ENCODE measurements at regions not wholly inside any gene's neighbourhood (a gene's known extent, or its start where the extent isn't known, plus 50 kb on each side); places are given as distances from the start of the nearest gene placed in this dataset.

DNA sequence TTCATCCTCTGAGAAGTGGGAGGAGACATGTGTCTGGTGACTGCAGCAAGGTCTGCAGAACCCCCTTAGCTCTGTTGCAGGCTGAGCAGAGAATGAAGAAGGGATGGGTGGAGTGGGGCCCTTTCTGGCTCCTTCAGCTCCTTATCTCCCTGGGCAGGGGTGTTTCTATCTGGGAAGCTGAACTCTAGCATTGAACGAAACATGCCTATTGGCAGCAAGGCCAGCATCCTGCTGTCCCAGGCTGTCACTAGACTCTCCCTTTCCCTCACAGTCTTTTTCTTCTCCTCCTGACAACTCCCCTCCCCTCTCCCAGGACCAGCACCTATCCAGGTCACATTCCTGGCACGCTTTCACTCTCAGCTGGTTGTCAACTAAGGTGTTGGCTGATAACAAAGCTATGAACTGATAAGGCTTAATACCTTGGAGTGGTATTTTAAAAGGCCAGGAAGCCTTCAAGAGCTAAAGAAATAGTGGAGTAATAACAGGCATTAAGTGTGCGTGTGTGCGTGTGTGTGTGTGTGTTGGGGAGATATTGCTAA lies 128.8 kb upstream of the FZD8 start:
- H3K27ac Mint-ChIP-seq: no peak overlapping the region
- ChIA-PET POLR2A (no interaction called here), CTCF (no interaction called here)
- H3K9me3 Mint-ChIP-seq: no peaks in the 10 kb centered on the region
- no peaks in the 10 kb centered on the region for H3K36me3 Mint-ChIP-seq
- H3K4me3 Mint-ChIP-seq: no peak overlapping the region
- intact Hi-C loops (cut with micrococcal nuclease): no loop called here
- peaks cover 2% of the 10 kb centered on the region for H3K27me3 Mint-ChIP-seq
- DNase-seq: no peak
- H3K4me1 Mint-ChIP-seq (ENCODE audit: low read depth): no peaks in the 10 kb centered on the region

DNA sequence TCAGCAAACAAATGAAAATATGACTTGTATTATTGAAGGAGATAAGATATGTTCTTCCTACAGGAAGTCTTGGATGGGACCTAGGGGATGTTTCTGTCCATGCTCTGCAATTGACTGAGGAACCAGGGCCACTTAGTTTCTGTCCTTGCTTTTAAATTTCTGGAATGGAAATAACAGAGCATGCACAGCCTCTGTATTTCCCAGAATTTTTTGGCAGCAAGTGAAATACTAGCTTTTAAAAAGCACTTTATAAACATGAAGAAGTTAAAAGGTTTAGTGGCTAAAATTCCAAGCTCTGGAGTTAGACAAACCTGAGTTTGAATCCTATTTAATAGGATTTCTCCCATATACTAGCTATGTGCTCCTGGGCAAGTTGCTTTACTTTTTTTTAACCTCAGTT lies 127.7 kb upstream of the FZD8 start:
- no peak for DNase-seq
- H3K27ac Mint-ChIP-seq: no peak overlapping the region
- peaks cover 2% of the 10 kb centered on the region for H3K27me3 Mint-ChIP-seq
- POLR2A ChIA-PET: no interaction called here
- intact Hi-C loops (cut with micrococcal nuclease): no loop called here
- H3K9me3 Mint-ChIP-seq: no peaks in the 10 kb centered on the region
- H3K4me1 Mint-ChIP-seq (ENCODE audit: low read depth): no peaks in the 10 kb centered on the region
- CTCF ChIA-PET: no interaction called here
- H3K4me3 Mint-ChIP-seq: no peak overlapping the region
- no peaks in the 10 kb centered on the region for H3K36me3 Mint-ChIP-seq

DNA sequence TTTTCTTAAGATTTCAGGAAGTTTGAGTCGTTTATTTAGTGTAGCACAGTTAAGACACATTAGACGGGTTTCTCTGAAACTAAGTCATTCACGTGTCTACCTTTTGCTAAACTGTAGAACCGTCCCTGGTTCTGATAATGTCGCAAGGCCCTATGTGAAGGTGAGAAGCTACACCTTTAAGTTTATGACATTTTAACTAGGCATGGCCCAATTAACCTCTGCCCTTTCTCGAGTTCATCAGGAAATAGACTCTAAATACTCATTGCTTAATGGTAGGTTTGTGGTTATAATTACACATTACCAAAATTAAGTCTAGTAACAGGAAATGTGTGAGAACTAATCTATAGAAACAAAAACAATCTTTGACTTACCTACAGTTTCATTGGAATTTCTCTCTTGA lies 126.6 kb upstream of the FZD8 start:
- POLR2A ChIA-PET: no interaction called here
- Mint-ChIP-seq H3K27ac (no peak overlapping the region), H3K9me3 (no peaks in the 10 kb centered on the region), H3K4me3 (no peak overlapping the region), H3K36me3 (no peaks in the 10 kb centered on the region), H3K27me3 (peaks cover 3% of the 10 kb centered on the region), H3K4me1 (ENCODE audit: low read depth) (no peaks in the 10 kb centered on the region)
- intact Hi-C loops (cut with micrococcal nuclease): no loop called here
- CTCF ChIA-PET: no interaction called here
- no peak for DNase-seq

DNA sequence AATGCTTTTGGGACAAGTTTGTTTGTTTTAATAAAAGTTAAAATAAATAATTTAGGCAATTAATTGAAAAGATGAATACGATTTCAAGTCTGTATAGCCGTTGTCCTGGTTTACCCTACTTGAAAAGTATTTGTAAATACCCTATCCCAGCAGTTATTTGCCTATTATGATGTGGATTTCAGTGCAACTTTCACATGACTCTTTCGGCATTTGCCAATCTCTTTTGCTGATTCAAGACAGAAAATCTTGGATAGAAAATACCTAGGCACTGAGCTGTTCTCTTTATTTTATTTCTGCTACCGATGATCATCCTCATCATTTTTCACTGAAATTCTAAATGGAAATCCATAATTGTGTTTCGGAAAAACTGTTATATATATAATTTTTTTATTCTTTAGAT lies 125.9 kb upstream of the FZD8 start:
- Mint-ChIP-seq H3K36me3 (no peaks in the 10 kb centered on the region), H3K4me3 (no peak overlapping the region), H3K9me3 (no peaks in the 10 kb centered on the region), H3K27ac (no peak overlapping the region), H3K27me3 (peaks cover 1% of the 10 kb centered on the region), H3K4me1 (ENCODE audit: low read depth) (no peaks in the 10 kb centered on the region)
- intact Hi-C loops (cut with micrococcal nuclease): no loop called here
- DNase-seq: no peak
- ChIA-PET POLR2A (no interaction called here), CTCF (no interaction called here)

DNA sequence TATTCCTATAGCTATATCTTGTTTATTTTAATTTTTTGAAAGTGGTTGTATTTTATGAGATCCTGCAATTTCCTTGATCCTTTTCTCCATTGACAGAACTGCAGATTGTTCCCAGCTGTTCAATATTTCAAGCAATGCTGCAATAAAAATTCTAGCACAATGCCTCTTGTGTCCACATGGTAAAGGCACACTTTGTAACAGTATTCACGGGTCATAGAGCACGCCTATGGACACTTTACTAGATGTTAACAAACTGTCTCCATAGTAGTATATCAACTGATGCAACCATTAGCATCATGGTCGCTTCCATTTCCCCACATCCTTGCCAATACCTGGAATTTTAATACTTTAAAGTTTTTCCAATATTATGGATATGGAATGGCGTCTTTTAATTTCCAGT lies 123.9 kb upstream of the FZD8 start:
- POLR2A ChIA-PET: no interaction called here
- no peaks in the 10 kb centered on the region for H3K36me3 Mint-ChIP-seq

DNA sequence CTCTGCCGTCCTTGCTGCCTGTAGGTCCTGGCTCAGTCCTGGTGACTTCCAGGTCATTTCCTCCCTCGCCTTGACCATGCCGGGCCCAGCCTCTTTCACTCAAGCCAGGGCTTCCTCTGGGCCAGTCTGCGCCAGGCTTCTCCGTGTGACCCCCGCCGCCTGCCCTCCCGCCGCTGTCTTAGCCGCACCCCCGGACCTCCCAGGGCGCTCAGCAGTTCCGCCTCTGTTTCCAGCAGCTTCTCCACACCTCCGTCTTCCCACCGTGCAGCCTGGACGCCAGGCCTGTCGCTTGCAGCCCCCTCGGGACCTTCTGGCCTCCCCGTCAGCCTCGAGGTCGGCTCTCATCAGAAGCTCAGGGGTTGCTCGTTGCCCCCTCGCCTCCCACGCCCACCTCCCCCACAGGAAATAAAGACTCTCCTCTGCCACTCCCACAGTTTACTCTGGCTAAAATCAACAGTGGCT lies 123.0 kb upstream of the FZD8 start:
- no peaks in the 10 kb centered on the region for H3K9me3 Mint-ChIP-seq
- no peaks in the 10 kb centered on the region for H3K36me3 Mint-ChIP-seq
- H3K27me3 Mint-ChIP-seq: peaks cover 1% of the 10 kb centered on the region
- peak; percentile 9 for DNase-seq
- POLR2A ChIA-PET: no interaction called here
- H3K4me1 Mint-ChIP-seq (ENCODE audit: low read depth): no peaks in the 10 kb centered on the region
- CTCF ChIA-PET: no interaction called here
- no peak overlapping the region for H3K27ac Mint-ChIP-seq
- intact Hi-C loops (cut with micrococcal nuclease): no loop called here
- no peak overlapping the region for H3K4me3 Mint-ChIP-seq

More for the DNA sequence above, 123.9 kb upstream of the FZD8 start:
- Mint-ChIP-seq H3K4me3 (no peak overlapping the region), H3K27me3 (peaks cover 1% of the 10 kb centered on the region), H3K27ac (no peak overlapping the region), H3K4me1 (ENCODE audit: low read depth) (no peaks in the 10 kb centered on the region), H3K9me3 (no peaks in the 10 kb centered on the region)
- DNase-seq: no peak
- intact Hi-C loops (cut with micrococcal nuclease): no loop called here
- CTCF ChIA-PET: no interaction called here

DNA sequence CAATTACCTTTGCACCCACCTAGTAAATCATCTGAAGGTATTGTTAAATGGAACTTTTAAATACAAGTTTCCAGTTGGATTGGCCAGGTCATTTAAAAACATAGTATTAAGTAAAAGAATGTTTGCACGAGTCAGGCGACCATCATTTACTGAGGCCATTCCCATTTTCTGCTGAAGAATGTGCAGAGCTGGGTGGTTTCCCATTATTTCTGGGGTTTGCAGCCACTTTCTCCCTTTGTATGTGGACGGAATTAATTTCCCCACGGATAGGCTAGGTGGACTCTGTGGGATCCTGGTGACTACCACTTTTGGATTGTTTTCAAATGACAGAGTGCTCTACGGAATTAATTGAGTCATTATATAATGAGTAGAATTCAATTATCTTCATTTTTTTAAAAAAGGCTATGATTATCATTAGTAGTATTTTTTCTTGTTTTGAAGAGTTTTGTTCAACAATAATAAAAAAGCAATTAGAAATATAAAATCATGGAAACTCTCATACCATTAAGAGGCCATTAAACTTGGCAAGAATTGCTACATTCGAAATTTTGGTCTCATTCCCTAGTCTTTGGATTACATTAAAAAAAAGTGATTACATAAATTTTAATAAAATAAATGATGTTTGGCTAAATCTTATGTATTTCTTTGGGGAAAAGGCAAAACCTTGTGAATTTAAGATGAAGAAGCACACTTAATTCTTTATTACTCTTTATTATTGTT lies 120.4 kb upstream of the FZD8 start:
- intact Hi-C loops (cut with micrococcal nuclease): no loop called here

DNA sequence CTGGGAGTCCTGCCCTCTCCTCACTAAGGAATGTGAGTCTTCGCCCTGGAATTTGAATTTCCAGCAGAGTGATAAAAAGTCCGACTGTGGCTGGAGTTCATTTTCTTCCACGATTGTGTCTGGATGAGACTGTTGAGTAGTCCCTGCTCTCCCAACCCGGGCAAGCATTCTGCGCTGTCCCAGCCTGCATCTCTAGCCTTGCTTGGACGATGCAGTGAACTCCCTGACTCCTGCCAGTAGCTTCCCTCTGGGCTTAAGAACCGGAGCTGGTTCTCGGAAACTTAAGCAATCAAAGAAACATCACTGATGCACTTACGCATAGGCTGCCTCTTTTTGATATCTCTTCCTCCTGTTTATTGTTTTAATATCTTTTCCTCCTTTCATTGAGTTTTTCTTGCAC lies 116.0 kb upstream of the FZD8 start:
- DNase-seq: no peak
- no peaks in the 10 kb centered on the region for H3K4me1 Mint-ChIP-seq (ENCODE audit: low read depth)
- H3K4me3 Mint-ChIP-seq: no peak overlapping the region
- H3K27ac Mint-ChIP-seq: no peak overlapping the region
- H3K36me3 Mint-ChIP-seq: no peaks in the 10 kb centered on the region
- intact Hi-C loops (cut with micrococcal nuclease): no loop called here
- H3K27me3 Mint-ChIP-seq: no peaks in the 10 kb centered on the region
- ChIA-PET POLR2A (no interaction called here), CTCF (no interaction called here)
- peaks cover 2% of the 10 kb centered on the region for H3K9me3 Mint-ChIP-seq

More for the DNA sequence above, 120.4 kb upstream of the FZD8 start:
- Mint-ChIP-seq H3K4me1 (ENCODE audit: low read depth) (no peaks in the 10 kb centered on the region), H3K36me3 (no peaks in the 10 kb centered on the region), H3K27me3 (peaks cover 1% of the 10 kb centered on the region), H3K9me3 (peaks cover 2% of the 10 kb centered on the region), H3K27ac (no peak overlapping the region), H3K4me3 (no peak overlapping the region)
- POLR2A ChIA-PET: no interaction called here
- DNase-seq: no peak
- CTCF ChIA-PET: no interaction called here

DNA sequence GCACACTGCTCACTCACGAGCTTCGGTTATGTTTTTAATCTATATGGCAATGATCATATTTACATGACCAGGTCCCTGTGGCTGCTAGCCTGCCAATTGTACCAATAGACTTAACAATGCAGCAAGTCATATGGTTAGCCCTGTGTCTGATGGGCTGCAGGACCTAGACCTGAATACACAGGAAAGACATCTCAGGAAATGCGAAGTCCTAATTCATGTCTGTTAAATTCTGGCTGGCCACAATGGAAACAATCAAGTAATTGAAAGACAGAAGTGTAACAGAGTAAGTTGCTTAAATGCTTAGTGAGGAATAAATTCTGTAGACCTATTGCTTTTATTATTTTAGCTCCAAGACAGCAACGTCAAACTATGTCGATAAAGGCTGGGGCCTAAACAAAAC lies 112.4 kb upstream of the FZD8 start:
- Mint-ChIP-seq H3K27me3 (no peaks in the 10 kb centered on the region), H3K4me3 (no peak overlapping the region), H3K4me1 (ENCODE audit: low read depth) (no peaks in the 10 kb centered on the region), H3K36me3 (no peaks in the 10 kb centered on the region), H3K27ac (no peak overlapping the region), H3K9me3 (peaks cover 2% of the 10 kb centered on the region)
- POLR2A ChIA-PET: no interaction called here
- no peak for DNase-seq
- CTCF ChIA-PET: no interaction called here
- intact Hi-C loops (cut with micrococcal nuclease): no loop called here

DNA sequence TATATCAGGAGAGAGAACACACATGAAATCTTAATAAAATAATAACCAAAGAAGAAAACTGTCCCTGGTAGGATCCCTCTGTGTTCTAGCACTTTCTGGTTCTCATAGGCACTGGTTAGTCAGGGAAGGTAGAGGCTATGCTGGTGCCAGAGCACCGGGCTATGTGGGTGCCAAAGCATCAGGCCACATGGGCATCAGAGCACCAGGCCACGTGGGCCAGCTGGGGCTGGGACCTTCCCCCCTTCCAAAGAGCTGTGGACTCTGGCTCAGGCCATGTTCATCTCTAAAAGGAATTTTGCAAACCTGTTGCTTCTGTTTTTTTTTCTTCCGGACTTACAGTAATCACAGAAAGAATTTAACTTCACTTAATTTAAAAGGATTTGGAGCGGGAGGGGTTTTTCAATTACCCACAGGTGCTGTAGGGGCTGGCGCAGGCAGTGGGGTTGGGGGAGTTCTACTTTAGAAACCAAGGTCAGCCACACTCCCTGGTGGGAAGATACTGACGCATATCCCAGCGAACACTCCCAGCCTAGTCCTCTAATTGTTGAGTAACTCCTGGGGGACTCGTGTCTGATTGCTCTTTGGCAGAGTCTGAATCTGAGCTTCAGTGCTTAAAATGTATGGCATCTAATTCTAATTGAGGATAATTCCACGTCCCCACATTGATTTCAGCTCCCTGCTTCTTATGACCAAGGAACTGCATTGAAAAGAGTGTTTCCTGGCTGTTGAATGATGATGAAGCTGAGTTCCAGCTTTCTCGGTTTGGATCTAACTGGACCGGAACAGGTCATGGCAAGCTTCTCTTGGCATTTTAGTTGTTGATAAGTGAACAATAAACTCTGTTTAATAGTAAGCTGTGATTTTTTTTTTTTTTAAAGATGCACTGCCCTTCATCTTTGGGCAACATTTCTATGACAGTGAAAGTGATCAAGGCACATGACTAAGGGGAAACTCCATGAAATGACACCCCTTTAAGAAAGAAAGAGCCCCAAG lies 110.7 kb upstream of the FZD8 start:
- no peak overlapping the region for H3K4me3 Mint-ChIP-seq
- POLR2A ChIA-PET: no interaction called here
- H3K27me3 Mint-ChIP-seq: no peaks in the 10 kb centered on the region
- H3K36me3 Mint-ChIP-seq: no peaks in the 10 kb centered on the region
- intact Hi-C loops (cut with micrococcal nuclease): no loop called here
- no peaks in the 10 kb centered on the region for H3K9me3 Mint-ChIP-seq
- no peak overlapping the region for H3K27ac Mint-ChIP-seq
- DNase-seq: no peak
- CTCF ChIA-PET: interaction anchor here (0.6 kb wide), 1 partner anchor 30 kb away, joined by 4 read pairs; no protein-coding TSS in a partner anchor
- H3K4me1 Mint-ChIP-seq (ENCODE audit: low read depth): no peaks in the 10 kb centered on the region

DNA sequence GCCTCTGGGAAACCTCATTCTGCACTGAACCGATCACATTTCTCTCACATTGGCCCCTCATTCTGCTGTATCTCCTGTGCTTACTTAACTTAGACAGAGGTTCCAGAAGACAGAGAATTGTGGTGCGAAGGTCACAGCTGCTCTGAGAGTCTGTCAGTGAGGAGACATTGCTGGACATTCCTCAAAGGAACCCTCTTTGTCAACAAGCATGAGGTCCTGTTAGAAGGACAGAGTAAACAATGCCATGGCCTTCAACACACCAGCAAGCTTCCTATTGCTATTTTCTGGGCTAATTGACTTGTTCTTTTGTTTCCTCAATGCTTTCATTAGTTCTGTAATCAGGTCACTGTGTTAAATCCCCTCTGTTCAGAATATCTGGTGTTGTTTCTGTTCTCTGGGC lies 109.3 kb upstream of the FZD8 start:
- H3K9me3 Mint-ChIP-seq: no peaks in the 10 kb centered on the region
- intact Hi-C loops (cut with micrococcal nuclease): no loop called here
- H3K36me3 Mint-ChIP-seq: no peaks in the 10 kb centered on the region
- DNase-seq: no peak
- H3K4me1 Mint-ChIP-seq (ENCODE audit: low read depth): no peaks in the 10 kb centered on the region
- H3K27me3 Mint-ChIP-seq: no peaks in the 10 kb centered on the region
- POLR2A ChIA-PET: no interaction called here
- H3K27ac Mint-ChIP-seq: no peak overlapping the region
- CTCF ChIA-PET: no interaction called here
- no peak overlapping the region for H3K4me3 Mint-ChIP-seq

DNA sequence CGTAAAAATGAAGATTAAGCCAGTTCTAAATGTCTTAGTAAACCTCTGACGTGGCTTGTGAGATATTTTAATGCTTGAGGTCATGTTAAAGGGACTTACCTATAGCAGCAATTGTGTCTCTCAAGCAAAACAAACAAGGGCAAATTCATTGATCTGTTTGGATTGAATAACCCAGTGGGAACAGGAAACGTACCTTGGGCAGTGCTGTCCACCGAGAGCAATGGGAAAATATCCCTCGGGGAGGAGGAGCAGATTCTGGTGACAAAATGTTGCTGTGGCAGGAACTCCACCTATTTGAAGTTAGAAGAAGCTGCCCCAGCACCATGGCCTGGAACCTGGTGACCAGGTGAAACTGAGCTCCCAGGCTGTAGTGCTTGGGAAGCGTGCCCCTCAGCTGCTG lies 107.1 kb upstream of the FZD8 start:
- no peak overlapping the region for H3K27ac Mint-ChIP-seq

More for the DNA sequence above, 107.1 kb upstream of the FZD8 start:
- Mint-ChIP-seq H3K36me3 (no peaks in the 10 kb centered on the region), H3K4me3 (no peak overlapping the region), H3K27me3 (no peaks in the 10 kb centered on the region), H3K9me3 (no peaks in the 10 kb centered on the region), H3K4me1 (ENCODE audit: low read depth) (no peaks in the 10 kb centered on the region)
- no peak for DNase-seq
- POLR2A ChIA-PET: no interaction called here
- intact Hi-C loops (cut with micrococcal nuclease): no loop called here
- CTCF ChIA-PET: no interaction called here

Data from activated CD4-positive, alpha-beta memory T cell treated with anti-CD3 and anti-CD28 coated beads for 36 hours (primary cell).